Heart left ventricle (tissue), 16 donors: ENCODE measurements at regions not wholly inside any gene's neighbourhood (a gene's known extent, or its start where the extent isn't known, plus 50 kb on each side); places are given as distances from the start of the nearest gene placed in this dataset.

ENCODE experiments used
- ATAC-seq, 4 donors: fragments of 200-7000 bp; cut with Tn5 transposase; one replicate each; pipeline ENCODE4 v1.9.1; 2020 to 2022; ENCODE audit warnings: moderate library complexity in 4 of 4, mild to moderate bottlenecking in 3 of 4, moderate number of reproducible peaks in 1 of 4
- DNase-seq, 5 donors: peaks; one replicate each; pipeline ENCODE4 v3.0.0-alpha.2; 2020
- H3K27ac ChIP-seq, 12 donors: fragments of 200-600 bp; sonication (generic) in 4 of 12; one replicate each; pipeline versions ENCODE4 v1.5.0 to v1.8.0; 2016 to 2022; ENCODE audit warnings: mild to moderate bottlenecking in 2 of 12
- H3K27me3 ChIP-seq, 9 donors: fragments of 200-600 bp; sonication (generic) in 2 of 9; one replicate each; pipeline versions ENCODE4 v1.5.1 to v1.8.0; 2016 to 2022; ENCODE audit warnings: mild to moderate bottlenecking in 3 of 9
- H3K36me3 ChIP-seq, 9 donors: fragments of 200-600 bp; sonication (generic) in 2 of 9; one replicate each; pipeline versions ENCODE4 v1.5.0 to v1.8.0; 2018 to 2022; ENCODE audit warnings: mild to moderate bottlenecking in 2 of 9
- H3K4me1 ChIP-seq, 12 donors: fragments of 200-600 bp; sonication (generic) in 4 of 12; one replicate each; pipeline versions ENCODE4 v1.5.0 to v1.8.0; 2016 to 2022; ENCODE audit warnings: mild to moderate bottlenecking in 3 of 12
- H3K4me3 ChIP-seq, 12 donors: fragments of 200-600 bp; sonication (generic) in 4 of 12; one replicate each; pipeline versions ENCODE4 v1.5.0 to v1.8.0; 2017 to 2022; ENCODE audit warnings: mild to moderate bottlenecking in 9 of 12, moderate library complexity in 4 of 12
- H3K9me3 ChIP-seq, 12 donors: fragments of 200-600 bp; sonication (generic) in 4 of 12; one replicate each; pipeline versions ENCODE4 v1.5.0 to v1.8.0; 2016 to 2022; ENCODE audit warnings: mild to moderate bottlenecking in 1 of 12
- POLR2A ChIP-seq, 2 donors: fragments of 450-650 bp; IDR thresholded peaks; one replicate each; pipeline ENCODE4 v1.6.1; 2017; ENCODE audit warnings: antibody characterized with exemption in 2 of 2, mild to moderate bottlenecking in 2 of 2, moderate library complexity in 2 of 2
- WGBS, 4 donors: extraction: QIAGEN DNeasy Blood & Tissue Kit in 2 of 4; methylation state at CpG; one replicate each; pipeline versions ENCODE4 v1.1.5 to v1.1.7; 2013 to 2018; 5-methylcytosine and 5-hydroxymethylcytosine counted together
- intact Hi-C, 10 donors: fragments of 100-400 bp; cut with DNase I; formaldehyde crosslinking; loops; one replicate each; pipeline versions ENCODE4 v1.11.1 to v1.14.2; 2022
- TF ChIP-seq, protein P1 (sequence below), 12 donors: fragments of 200-600 bp; sonication (generic) in 4 of 12; IDR thresholded peaks; one replicate each; pipeline versions ENCODE4 v1.5.0 to v1.8.0; 2018 to 2022; ENCODE audit warnings: antibody characterized with exemption in 12 of 12, mild to moderate bottlenecking in 5 of 12
- donor health status: ischemic (EF 13 %, LVEDD 7.1; RV severe dilation, severe dysfunction).
- donor health status: healthy with polysubstance abuse.
- donor health status: DM: no; HTN: yes; CAD: no.
- donor health status: DM: no; HTN: no; CAD: no.
- donor health status: ischemic (EF 25% LVEDD 6.9; RV normal size, moderate dysfunction).
- donor health status: ischemic (EF 25% LVEDD 5.7; RV mildly dilated, moderate dysfunction).
- donor health status: healthy.
- donor health status: DM: yes; HTN: yes; CAD: no.
- donor health status: ischemic (EF 35%, LVEDD 5.7; RV mildly dilated, moderate dysfunction).
- donor health status: nonischemic (EF 11% LVEDD 7.7; RV severe dilation, severe dysfunction).
- donor health status: DM: yes; HTN: yes; CAD: no.
- donor health status: PGD.
- donor health status: ischemic (EF 29% LVEDD 5.4; RV normal size, mild dysfunction).
- donor health status: nonischemic (EF 23%, LVEDD 6.1; RV moderate dilation, normal function).

DNA sequence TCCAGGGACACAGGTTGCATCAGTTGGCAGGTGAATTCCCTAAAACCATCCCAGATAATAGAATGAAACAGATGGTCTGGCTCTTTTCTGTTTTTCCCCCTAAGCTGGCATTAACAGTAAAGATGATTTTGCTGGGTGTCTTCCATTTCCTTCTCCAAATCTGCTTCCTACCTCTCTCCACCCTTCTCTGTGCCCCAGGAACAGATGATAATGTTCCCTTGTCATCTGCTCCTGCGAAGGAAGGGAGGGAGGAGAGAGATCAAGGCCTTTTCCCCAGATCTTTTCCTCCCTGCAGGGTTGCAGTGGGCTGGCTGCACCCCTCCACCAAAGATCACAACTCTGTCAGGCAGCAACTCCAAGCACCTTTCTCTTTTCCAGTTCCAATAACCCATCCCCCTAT is 156.5 kb upstream of the PRDM1 start:
- no peaks in the 10 kb centered on the region for H3K36me3 ChIP-seq
- TF ChIP-seq, protein P1, sequence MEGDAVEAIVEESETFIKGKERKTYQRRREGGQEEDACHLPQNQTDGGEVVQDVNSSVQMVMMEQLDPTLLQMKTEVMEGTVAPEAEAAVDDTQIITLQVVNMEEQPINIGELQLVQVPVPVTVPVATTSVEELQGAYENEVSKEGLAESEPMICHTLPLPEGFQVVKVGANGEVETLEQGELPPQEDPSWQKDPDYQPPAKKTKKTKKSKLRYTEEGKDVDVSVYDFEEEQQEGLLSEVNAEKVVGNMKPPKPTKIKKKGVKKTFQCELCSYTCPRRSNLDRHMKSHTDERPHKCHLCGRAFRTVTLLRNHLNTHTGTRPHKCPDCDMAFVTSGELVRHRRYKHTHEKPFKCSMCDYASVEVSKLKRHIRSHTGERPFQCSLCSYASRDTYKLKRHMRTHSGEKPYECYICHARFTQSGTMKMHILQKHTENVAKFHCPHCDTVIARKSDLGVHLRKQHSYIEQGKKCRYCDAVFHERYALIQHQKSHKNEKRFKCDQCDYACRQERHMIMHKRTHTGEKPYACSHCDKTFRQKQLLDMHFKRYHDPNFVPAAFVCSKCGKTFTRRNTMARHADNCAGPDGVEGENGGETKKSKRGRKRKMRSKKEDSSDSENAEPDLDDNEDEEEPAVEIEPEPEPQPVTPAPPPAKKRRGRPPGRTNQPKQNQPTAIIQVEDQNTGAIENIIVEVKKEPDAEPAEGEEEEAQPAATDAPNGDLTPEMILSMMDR (IDR thresholded peaks at IDR 0.05) = no peak
- no peak for TF ChIP-seq POLR2A (IDR thresholded peaks at IDR 0.05)
- no peak for DNase-seq

DNA sequence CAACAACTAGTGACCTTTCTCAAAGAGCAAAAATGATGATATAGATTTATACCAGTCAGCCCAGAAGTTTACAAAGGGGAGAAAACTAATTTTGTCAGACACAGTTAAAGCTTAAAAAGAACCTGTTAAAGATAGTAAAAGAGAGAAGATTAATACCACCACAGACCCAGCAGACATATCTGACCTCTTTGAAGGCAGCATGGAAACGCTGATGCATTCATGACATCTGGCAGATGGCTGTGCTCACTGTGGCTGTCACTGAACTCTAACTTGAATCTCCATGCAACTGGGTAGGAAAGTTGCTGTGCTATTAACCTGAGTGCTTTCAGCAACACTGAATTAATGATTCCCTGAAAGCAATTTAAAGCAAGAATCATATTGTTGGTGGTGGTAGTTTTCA is 159.8 kb upstream of the PRDM1 start:
- no peak for DNase-seq
- Histone ChIP-seq H3K27ac (no peak overlapping the region), H3K36me3 (no peaks in the 10 kb centered on the region), H3K9me3 (no peaks in the 10 kb centered on the region), H3K4me1 (no peaks in the 10 kb centered on the region), H3K4me3 (no peak overlapping the region), H3K27me3 (no peaks in the 10 kb centered on the region)
- no peak for TF ChIP-seq POLR2A (IDR thresholded peaks at IDR 0.05)
- TF ChIP-seq, protein P1 (IDR thresholded peaks at IDR 0.05) = no peak
- WGBS, 4 donors = 54 to 79% (median 62%) methylated on average over 1 of the region's 1 CpG
- intact Hi-C loops = no loop called here
- no peak for ATAC-seq

More for the DNA sequence above, 156.5 kb upstream of the PRDM1 start:
- no peaks in the 10 kb centered on the region for H3K9me3 ChIP-seq
- 60 to 94% (median 88%) methylated on average over 1 of the region's 1 CpG for WGBS, 4 donors
- no peak for ATAC-seq
- no peaks in the 10 kb centered on the region for H3K27me3 ChIP-seq
- peaks cover 0 to 4% (median 0%) of the 10 kb centered on the region in 12 donors for H3K4me1 ChIP-seq
- intact Hi-C loops = no loop called here
- H3K27ac ChIP-seq = no peak overlapping the region
- no peak overlapping the region for H3K4me3 ChIP-seq

DNA sequence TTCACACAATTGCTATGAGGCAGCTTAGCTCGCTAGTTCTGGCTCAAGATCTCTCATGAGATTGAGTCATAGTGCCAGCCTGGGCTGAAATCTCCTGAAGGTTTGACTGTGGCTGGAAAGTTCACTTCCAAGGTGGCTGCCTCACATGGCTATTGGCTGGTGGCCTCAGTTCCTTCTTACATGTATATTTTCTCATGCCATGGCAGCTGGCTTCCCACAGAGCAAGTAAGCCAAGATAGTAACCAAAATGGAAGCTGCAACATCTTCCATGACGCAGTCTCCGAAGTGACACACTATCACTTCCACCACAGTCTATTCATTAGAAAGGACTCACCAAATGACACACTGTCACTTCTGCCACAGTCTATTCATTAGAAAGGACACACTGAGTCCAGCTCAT is 160.4 kb upstream of the PRDM1 start:
- H3K4me1 ChIP-seq = no peaks in the 10 kb centered on the region
- DNase-seq (no peak), ATAC-seq (no peak)
- no peaks in the 10 kb centered on the region for H3K27me3 ChIP-seq
- intact Hi-C loops = no loop called here
- no peaks in the 10 kb centered on the region for H3K36me3 ChIP-seq
- TF ChIP-seq, protein P1 (IDR thresholded peaks at IDR 0.05) = no peak
- TF ChIP-seq POLR2A (IDR thresholded peaks at IDR 0.05) = no peak
- H3K27ac ChIP-seq = no peak overlapping the region
- H3K4me3 ChIP-seq = no peak overlapping the region
- 90 to 98% (median 96%) methylated on average over 3 of the region's 3 CpGs for WGBS, 4 donors
- H3K9me3 ChIP-seq = no peaks in the 10 kb centered on the region

DNA sequence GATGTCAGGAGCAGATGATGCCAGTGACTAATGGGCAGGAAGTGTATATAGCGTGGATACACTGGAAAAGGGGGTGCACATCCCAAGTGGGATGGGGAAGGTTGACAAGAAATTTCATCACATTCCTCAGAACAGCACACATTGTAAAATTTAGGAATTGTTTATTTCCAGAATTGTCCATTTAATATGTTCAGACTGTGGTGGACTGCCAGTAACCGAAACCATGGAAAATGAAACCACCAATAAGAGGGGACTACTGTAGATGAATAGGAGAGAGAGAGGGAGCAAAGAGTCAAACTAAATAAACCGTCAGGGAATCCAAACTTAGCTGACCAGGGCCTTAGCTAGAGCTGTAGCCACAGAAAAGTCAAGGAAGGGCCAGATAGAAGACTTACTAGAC is 164.4 kb upstream of the PRDM1 start:
- H3K36me3 ChIP-seq = no peaks in the 10 kb centered on the region
- H3K27me3 ChIP-seq = no peaks in the 10 kb centered on the region
- DNase-seq = no peak
- H3K4me3 ChIP-seq = no peak overlapping the region
- no peak for ATAC-seq
- intact Hi-C loops = no loop called here
- no peaks in the 10 kb centered on the region for H3K9me3 ChIP-seq
- no peak overlapping the region for H3K27ac ChIP-seq
- WGBS, 4 donors = 62 to 84% (median 77%) methylated on average over 3 of the region's 3 CpGs
- H3K4me1 ChIP-seq = peaks cover 0 to 11% (median under 1%) of the 10 kb centered on the region in 12 donors
- TF ChIP-seq, protein P1 (IDR thresholded peaks at IDR 0.05) = no peak
- no peak for TF ChIP-seq POLR2A (IDR thresholded peaks at IDR 0.05)
